GF-D8 (cell line): ENCODE measurements at regions not wholly inside any gene's neighbourhood (a gene's known extent, or its start where the extent isn't known, plus 50 kb on each side); places are given as distances from the start of the nearest gene placed in this dataset.

Experiments used
- DNase-seq: peaks from one replicate; lab custom pipeline; 2025; lab: John Stamatoyannopoulos, UW

DNA sequence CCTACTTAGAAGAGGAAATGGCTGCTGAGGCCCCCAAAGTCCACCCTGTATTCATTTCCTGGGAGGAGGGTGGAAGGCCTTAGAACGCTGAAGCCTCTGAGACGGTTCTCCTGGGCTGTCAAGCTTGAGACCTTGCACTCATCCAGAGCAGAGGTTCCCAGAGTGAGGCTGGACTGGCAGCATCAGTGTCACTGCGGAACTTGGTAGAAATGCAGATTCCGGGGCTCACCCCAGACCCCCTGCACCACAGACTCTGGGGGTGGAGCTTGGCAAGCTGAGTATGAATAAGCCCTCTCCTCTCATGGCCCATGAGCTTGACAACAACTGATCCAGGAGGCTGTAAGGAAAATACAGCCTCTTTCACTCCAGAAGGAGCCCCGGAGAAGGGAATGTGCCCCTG is 218.3 kb downstream of the IRF8 start:
- DNase-seq, result no peak

DNA sequence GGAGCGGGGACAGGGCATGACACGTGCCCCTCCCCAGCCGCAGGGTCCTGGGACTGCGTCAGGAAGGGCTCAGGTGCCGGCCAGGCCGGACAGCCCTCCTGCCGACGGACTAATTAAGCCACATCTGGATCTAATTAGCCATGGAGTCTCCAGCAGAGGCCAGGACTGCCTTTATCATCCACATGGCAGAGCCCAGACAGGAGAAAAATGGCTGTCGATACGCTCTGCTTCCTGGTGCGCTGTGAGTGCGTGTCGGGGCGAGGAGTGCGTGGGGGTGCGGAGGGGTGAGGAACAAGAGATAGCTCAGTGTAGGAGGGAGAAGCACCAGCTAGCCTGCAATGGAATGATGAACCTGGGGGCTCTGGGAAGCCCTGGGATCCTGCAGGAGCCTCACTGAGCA is 218.8 kb downstream of the IRF8 start:
- DNase-seq, result no peak

DNA sequence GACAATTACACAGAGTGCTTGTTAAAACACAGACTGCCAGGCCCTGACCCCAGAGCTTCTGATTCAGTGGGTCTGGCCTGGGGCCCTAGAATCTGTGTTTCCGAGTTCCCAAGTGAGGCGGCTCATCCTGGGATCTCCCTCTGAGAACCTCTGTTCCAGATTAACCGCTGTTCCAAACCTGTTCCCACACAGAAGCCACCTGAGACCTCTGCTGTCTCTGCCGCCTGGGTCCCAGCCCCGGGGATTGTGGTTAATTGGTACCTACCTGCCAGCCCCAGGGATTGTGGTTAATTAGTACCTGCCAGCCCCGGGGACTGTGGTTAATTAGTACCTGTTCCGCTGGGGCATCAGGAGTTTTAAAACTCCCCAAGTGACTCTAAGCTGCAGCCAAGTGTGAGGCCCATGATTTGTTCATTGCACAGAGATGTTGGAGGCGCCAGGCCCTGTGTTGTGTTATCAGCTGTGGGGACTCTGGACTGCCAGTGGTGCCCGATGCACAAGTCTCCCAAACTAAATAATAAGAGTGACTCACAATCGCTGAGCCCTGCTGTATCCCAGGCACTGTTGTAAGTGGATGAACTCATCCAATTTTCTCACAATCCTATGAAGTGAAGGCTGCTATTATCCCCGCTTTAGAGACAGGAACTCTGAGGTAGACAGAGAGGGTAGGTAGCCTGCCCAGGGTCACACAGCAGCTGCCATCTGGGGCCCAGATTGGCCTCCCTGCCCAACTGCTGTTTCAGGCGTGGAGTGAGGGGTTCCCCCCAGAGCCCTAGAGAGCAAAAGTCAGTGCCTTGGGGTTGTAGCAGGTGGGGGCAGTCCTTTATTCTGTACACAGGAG is 219.7 kb downstream of the IRF8 start:
- DNase-seq, result no peak

GRCh38 chr16:86120201-86121192 is 221.5 kb downstream of the IRF8 start:
- DNase-seq, result no peak

DNA sequence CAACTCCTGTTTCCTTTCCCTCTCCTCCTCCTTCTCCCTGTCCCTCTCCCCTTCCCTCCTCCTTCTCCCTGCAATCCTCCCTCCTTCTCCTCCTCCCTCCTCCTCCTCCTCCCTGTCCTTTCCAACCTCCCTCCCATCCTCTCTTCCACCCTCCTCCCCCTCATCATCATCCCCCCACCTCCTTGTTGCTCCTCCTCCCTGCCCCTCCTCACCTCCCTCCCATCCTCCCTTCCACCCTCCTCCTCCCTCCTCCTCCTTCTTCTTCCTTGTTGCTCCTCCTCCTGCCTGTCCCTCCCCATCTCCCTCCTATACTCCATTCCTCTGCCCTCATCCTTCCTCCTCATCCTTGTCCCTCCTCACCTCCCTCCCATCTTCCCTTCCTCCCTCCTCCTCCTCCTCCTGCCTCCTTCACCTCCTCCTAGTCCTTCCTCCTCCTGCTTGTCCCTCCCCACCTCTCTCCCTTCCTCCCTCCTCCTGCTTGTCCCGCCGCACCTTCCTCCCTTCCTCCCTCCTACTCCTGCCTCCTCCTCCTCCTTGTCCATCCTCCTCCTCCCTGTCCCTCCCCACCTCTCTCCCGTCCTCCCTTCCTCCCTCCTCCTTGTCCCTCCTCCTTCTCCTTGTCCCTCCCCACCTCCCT is 222.5 kb downstream of the IRF8 start:
- no peak for DNase-seq

GRCh38 chr16:86122681-86123342 is 223.8 kb downstream of the IRF8 start:
- DNase-seq, result no peak

DNA sequence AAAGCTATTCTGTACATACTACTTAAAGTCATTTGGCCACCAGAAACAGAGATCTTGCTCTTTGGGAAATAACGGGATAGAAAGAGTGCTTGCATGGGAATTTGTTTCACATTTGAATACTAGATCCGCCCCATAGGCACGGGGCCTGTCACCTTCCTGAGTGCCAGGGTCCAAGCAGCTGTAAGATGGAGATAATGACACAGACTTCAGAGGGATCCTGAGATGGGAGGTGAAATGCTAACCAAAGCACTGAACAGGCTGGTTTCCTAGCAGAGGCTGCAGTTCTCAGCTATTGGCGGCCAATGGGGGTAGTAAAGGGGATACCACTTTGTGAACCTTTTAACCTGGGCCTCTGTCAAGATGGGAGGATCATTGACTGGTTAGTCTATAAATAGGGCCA is 225.4 kb downstream of the IRF8 start:
- no peak for DNase-seq

GRCh38 chr16:86126891-86127290 is 227.9 kb downstream of the IRF8 start:
- no peak for DNase-seq

GRCh38 chr16:86127366-86127765 is 228.4 kb downstream of the IRF8 start:
- DNase-seq, result no peak

- DNase-seq, result no peak
Measured at GRCh38 chr16:86128246-86128645, 229.3 kb downstream of the IRF8 start.

DNA sequence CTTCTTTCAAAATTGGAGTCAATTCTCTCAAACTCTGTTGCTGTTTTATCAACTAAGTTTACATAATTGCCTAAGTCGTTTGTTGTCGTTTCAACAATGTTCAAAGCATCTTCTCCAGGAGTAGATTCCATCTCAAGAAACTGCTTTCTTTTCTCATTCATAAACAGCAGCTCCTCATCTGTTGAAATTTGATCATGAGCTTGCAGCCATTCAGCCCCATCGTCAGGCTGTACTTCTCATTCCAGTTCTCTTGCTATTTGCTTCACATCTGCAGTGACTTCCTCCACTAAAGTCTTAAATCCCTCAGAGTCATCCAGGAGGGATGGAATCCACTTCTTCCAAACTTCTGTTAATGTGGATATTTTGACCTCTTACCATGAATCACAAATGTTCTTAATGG is 230.6 kb downstream of the IRF8 start:
- no peak for DNase-seq

DNA sequence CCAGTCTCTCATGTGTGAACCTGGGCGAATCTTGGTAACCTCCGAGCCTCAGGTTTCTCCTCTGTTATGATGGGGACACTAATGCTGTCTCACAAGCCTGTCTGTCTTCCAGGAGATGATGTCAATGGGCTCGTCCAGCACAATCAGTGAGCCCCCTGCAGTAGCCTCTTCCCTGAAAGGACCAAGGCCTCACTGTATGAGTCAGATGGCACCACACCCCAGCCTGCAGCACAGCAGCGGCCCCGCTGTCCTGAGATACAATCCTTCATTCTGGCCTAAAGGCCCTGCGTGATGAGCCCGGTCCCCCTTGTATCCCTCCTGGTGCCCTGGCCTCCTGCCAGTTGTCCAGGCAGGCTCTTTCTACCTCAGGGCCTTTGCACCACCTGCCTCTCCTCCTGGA is 234.4 kb downstream of the IRF8 start:
- no peak for DNase-seq

GRCh38 chr16:86133847-86134375 is 234.9 kb downstream of the IRF8 start:
- DNase-seq, result no peak

- DNase-seq, result no peak
Measured at GRCh38 chr16:86134802-86135461, 236.0 kb downstream of the IRF8 start.

GRCh38 chr16:86137359-86137758 is 238.4 kb downstream of the IRF8 start:
- no peak for DNase-seq

- DNase-seq, result no peak
Measured at GRCh38 chr16:86138121-86139085, 239.4 kb downstream of the IRF8 start.

DNA sequence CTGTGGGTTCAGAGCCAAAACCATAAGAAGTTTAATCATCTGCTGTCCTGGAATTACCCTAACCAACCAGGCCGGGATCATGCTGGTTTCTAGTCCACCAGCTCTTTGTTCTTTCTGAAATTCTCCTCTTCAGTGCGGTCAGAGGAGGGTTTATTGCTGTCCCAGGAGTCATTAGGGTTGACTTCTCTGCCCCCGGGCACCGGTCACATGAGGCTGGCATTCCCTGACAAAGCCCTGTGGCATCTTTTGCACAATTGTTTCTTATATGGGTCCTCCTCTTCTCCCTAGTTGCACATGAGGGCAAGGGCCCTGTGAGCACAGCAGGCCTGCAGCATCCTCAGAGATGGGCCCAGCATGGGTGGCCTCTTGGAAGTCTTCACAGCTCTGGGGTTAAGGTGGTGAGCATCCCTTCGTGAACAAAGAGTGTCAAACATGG is 243.9 kb downstream of the IRF8 start:
- no peak for DNase-seq

DNA sequence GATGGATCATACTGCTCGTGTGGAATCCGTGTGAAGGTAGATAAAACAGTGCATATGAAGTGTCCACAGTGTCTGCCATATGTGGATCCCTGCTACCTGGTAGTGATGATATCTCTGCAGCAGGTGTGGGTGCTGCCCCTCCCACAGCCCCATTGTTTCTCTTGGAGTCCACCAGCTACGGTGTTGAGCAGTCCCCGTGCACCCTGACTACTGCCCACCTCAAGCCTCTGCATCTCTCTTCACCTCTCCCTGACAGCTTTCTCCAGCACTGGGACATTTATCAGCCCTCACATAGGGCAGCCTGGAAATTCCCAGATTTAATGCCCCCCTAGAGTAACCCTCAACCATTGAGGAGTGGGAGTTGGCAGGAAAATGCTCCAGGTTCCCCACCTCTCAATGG is 244.7 kb downstream of the IRF8 start:
- DNase-seq, result no peak

GRCh38 chr16:86145669-86146068 is 246.7 kb downstream of the IRF8 start:
- DNase-seq, result no peak
